Common myeloid progenitor, CD34-positive (primary cell): ENCODE measurements at regions not wholly inside any gene's neighbourhood (a gene's known extent, or its start where the extent isn't known, plus 50 kb on each side); places are given as distances from the start of the nearest gene placed in this dataset.
"Not testable (repeated sequence)": the region's sequence is repeated elsewhere in the genome, so short reads cannot be mapped to it uniquely, and the experiment has no call there.

Experiments
- CTCF ChIA-PET: fragments of 350-600 bp; sonication (Branson Sonifier 250); formaldehyde crosslinking; loops from one replicate; lab custom pipeline; 2021; ENCODE audit warnings: antibody characterized with exemption; lab: Charles Lee
- POLR2A ChIA-PET: fragments of 350-600 bp; sonication (Branson Sonifier 250); formaldehyde crosslinking; loops from one replicate; lab custom pipeline; 2021; ENCODE audit warnings: antibody characterized with exemption; lab: Charles Lee
- DNase-seq, 3 donors: peaks; one replicate each; pipeline versions ENCODE4 v3.0.0 to v3.0.0-alpha.2; 2013
- H3K27ac ChIP-seq, 2 experiments: 1 replicate in 1 of 2; 2 replicates in 1 of 2; pipeline ENCODE4 v1.7.0; 2013; ENCODE audit warnings: inconsistent platforms in 2 of 2, low read length in 2 of 2, mild to moderate bottlenecking in 2 of 2, low read depth in 1 of 2, moderate library complexity in 1 of 2; ENCODE audit not compliant: severe bottlenecking in 2 of 2, insufficient read depth in 1 of 2, poor library complexity in 1 of 2
- H3K27me3 ChIP-seq, 5 experiments: replicated peaks in 2 of 5; 1 replicate in 3 of 5; 2 replicates in 2 of 5; pipeline versions ENCODE4 v1.6.1 to v1.7.0; 2013; ENCODE audit warnings: low read length in 4 of 5, mild to moderate bottlenecking in 2 of 5, moderate library complexity in 2 of 5, inconsistent platforms in 1 of 5; ENCODE audit not compliant: insufficient read depth in 5 of 5, control insufficient read depth in 4 of 5
- H3K36me3 ChIP-seq, 4 experiments: 1 replicate in 2 of 4; 2 replicates in 2 of 4; pipeline versions ENCODE4 v1.6.1 to v1.7.0; 2013; ENCODE audit warnings: low read length in 3 of 4, control low read depth in 1 of 4, mild to moderate bottlenecking in 1 of 4; ENCODE audit not compliant: control insufficient read depth in 4 of 4, insufficient read depth in 4 of 4
- H3K4me1 ChIP-seq, 4 experiments: 1 replicate in 3 of 4; 2 replicates in 1 of 4; pipeline versions ENCODE4 v1.6.1 to v1.7.1; 2013; ENCODE audit warnings: low read length in 3 of 4, mild to moderate bottlenecking in 3 of 4, control low read depth in 1 of 4, inconsistent platforms in 1 of 4, moderate library complexity in 1 of 4; ENCODE audit not compliant: control insufficient read depth in 4 of 4, insufficient read depth in 4 of 4; ENCODE audit errors: control extremely low read depth in 1 of 4
- H3K4me3 ChIP-seq, 7 experiments: 1 replicate in 4 of 7; 2 replicates in 3 of 7; pipeline versions ENCODE4 v1.5.1 to v1.7.0; 2013; ENCODE audit warnings: mild to moderate bottlenecking in 7 of 7, low read length in 6 of 7, moderate library complexity in 6 of 7, inconsistent platforms in 2 of 7, low read depth in 2 of 7, control low read depth in 1 of 7; ENCODE audit not compliant: insufficient read depth in 4 of 7, control insufficient read depth in 1 of 7; ENCODE audit errors: extremely low read depth in 1 of 7
- H3K9me3 ChIP-seq, 5 experiments: 1 replicate in 4 of 5; 2 replicates in 1 of 5; pipeline versions ENCODE4 v1.6.1 to v1.7.1; 2013; ENCODE audit warnings: low read length in 4 of 5, mild to moderate bottlenecking in 2 of 5, inconsistent platforms in 1 of 5, low read depth in 1 of 5, moderate library complexity in 1 of 5; ENCODE audit not compliant: control insufficient read depth in 4 of 5, insufficient read depth in 2 of 5; ENCODE audit errors: control extremely low read depth in 1 of 5
- WGBS: methylation state at CpG from one replicate; pipeline ENCODE4 v1.1.5; 2013; ENCODE audit not compliant: insufficient coverage; 5-methylcytosine and 5-hydroxymethylcytosine counted together

DNA sequence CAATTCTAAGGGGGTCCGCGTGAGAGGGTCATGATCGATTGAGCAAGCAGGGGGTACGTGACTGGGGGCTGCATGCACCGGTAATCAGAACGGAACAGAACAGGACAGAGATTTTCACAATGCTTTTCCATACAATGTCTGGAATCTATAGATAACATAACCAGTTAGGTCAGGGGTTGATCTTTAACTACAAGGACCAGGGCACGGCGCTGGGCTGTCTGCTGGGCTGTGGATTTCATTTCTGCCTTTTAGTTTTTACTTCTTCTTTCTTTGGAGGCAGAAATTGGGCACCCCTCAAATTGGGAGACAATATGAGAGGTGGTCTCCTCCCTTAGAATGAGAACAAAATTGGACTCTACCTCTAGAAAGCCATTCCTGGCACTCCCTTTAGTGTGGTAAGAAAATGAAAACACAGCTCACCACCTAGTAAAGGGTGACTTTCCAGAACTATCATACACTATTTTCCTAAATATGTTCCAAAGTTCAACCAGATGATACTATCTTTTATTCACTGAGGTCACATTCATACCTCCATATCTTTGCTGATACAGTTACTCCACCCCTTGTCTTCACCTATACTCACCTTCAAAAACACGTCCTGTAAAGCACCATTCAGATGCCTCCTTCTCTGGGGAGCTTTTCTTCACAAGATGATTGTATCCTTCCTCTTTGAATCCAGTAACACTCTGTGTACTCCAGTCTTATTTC, 1058.3 kb upstream of the SLIT2 start:
- Histone ChIP-seq H3K4me1 (no peaks in the 10 kb centered on the region), H3K4me3 (no peak overlapping the region), H3K36me3 (no peaks in the 10 kb centered on the region), H3K27ac (no peak overlapping the region), H3K9me3 (no peaks in the 10 kb centered on the region), H3K27me3 (no peaks in the 10 kb centered on the region)
- DNase-seq, result no peak
- WGBS, result 83% methylated on average over 3 of the region's 9 CpGs
- POLR2A ChIA-PET, result no interaction called here
- CTCF ChIA-PET, result no interaction called here

DNA sequence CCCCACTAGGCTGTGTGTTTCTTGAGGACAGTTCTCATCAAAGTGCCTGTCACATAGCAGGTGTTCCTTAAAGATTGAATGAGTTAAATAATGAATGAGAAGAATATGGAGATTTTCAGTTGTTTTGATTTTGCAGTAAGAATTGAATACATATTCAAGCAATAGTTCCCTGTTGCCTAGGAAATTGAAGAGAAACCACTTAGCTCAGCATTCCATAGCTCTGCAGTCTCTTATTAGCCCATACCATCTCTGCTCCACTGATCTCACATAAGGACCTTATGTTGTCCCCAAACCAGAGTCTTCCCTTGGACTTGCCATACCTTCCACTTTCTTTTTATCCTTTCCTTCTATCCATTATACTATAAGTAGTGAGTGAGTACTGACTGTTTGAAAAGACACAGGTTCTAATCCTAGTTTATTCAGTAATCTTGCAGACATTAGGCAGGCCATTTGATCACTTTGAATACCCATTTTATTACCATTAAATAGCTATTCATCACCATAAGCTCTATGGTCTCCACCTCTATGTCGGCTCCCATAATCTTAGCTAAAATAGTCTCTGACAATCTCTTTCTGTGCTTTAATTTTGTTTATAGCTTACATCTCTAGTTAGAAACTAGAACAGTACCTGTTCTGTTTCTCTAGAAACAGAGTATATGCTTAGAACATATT, 1059.6 kb upstream of the SLIT2 start:
- 100% methylated on average over 1 of the region's 1 CpG for WGBS
- CTCF ChIA-PET, result no interaction called here
- Histone ChIP-seq H3K27me3 (no peaks in the 10 kb centered on the region), H3K27ac (no peak overlapping the region), H3K4me3 (no peak overlapping the region), H3K36me3 (no peaks in the 10 kb centered on the region), H3K4me1 (no peaks in the 10 kb centered on the region), H3K9me3 (no peaks in the 10 kb centered on the region)
- POLR2A ChIA-PET, result no interaction called here
- no peak for DNase-seq

DNA sequence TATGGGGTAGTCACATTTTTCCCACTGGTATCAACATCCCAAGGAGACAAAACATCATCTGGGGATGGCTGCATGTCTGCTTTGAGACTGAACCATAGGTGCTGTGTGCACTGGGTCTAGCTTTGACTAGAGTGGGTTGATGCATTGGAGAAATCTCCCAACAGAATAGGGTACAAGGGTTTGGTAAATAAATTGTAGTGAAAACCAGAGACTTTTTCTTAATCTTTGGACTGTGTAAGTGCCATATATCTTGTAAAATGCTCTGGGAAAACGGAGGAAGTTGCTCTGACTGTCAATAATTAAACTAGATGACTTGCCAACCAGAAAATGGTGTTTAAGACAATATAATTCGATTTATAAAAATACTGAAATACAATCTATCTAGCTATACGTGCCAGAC, 1064.0 kb upstream of the SLIT2 start:
- H3K4me3 ChIP-seq, result no peak overlapping the region
- H3K27me3 ChIP-seq, result no peaks in the 10 kb centered on the region
- H3K27ac ChIP-seq, result no peak overlapping the region
- no peak for DNase-seq
- no CpG with 5 or more reads among the region's 3 CpGs for WGBS
- H3K9me3 ChIP-seq, result no peaks in the 10 kb centered on the region
- ChIA-PET CTCF (no interaction called here), POLR2A (no interaction called here)
- no peaks in the 10 kb centered on the region for H3K4me1 ChIP-seq
- no peaks in the 10 kb centered on the region for H3K36me3 ChIP-seq

DNA sequence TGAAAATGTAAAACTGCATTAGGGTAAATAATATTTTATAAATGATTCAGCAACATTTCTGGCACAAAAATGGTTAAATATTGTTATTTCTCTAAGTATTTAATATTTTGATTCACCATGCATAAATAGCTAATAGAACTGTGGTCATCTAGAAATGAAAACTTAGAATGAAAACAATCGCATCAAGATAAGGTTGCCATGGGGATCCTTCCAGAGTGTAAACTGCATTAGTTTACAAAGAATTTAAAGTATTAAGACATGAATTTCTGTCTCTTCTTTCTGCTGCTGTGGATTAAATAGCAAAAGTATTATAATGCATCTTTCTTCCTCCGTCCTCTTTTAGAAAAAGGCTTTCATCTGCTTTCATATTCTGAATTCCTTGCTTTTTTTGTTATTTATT, 1064.6 kb upstream of the SLIT2 start:
- Histone ChIP-seq H3K4me1 (no peaks in the 10 kb centered on the region), H3K36me3 (no peaks in the 10 kb centered on the region), H3K27me3 (no peaks in the 10 kb centered on the region), H3K9me3 (no peaks in the 10 kb centered on the region), H3K27ac (no peak overlapping the region), H3K4me3 (no peak overlapping the region)
- DNase-seq, result no peak
- ChIA-PET CTCF (no interaction called here), POLR2A (no interaction called here)
- no CpG with 5 or more reads among the region's 2 CpGs for WGBS

DNA sequence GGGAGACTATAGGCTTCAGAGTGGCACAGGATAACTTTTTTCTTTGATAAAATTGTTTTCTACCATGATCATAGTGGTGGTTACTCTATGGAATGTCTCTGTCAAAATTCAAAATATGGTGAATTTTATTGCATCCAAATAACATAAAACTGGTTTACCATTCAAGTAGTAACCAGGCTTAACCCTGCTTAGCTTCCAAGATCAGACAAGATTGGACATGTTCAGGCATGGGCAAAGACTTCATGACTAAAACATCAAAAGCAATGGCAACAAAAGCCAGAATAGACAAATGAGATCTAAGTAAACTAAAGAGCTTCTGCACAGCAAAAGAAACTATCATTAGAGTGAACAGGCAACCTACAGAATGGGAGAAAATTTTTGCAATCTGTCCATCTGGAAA, 1070.1 kb upstream of the SLIT2 start:
- not testable (repeated sequence) for H3K4me1 ChIP-seq, DNase-seq

DNA sequence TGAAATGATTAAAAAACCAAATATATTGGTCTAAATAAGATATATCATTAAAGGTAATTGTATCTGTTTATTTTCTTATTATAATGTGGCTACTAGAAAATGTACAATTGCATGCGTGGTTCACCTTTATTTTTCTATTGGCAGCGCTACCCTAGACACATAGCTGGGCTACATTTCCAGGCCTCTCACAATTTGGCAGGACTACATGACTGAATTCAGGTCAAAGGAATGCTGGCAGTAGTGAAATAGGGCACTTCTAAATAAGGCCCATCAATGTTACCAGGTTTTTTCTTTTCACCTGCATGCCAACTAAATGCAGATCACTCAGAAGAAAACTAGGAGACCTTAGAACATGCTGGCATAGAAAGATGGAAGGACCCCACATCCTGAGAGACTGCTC, 1072.9 kb upstream of the SLIT2 start:
- ChIA-PET CTCF (no interaction called here), POLR2A (no interaction called here)
- no peak overlapping the region for H3K27ac ChIP-seq

More for the DNA sequence above, 1070.1 kb upstream of the SLIT2 start:
- H3K9me3 ChIP-seq, H3K27ac ChIP-seq, H3K36me3 ChIP-seq, CTCF ChIA-PET, H3K4me3 ChIP-seq, H3K27me3 ChIP-seq, POLR2A ChIA-PET: not testable (repeated sequence)

DNA sequence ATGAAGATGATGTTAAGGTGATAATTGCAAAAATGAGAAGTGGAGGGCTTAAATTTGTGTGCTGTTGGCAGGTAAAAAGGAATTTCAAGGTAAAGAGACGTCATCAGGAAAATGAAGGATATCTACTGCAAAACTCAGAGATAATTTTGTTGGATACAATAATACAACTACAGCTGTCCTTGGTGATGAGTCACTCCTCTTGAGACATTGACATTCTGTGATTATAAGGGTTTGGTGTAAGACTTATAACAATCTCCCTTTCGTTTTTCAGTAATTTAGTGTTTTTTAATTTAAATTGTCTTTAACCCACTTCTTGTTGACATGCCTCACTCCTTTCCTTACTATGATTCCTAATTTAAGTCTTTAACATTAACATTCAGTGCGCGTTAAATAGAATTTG, 1074.1 kb upstream of the SLIT2 start:
- WGBS, result no CpG with 5 or more reads among the region's 4 CpGs
- ChIA-PET POLR2A (no interaction called here), CTCF (no interaction called here)
- Histone ChIP-seq H3K36me3 (no peaks in the 10 kb centered on the region), H3K9me3 (no peaks in the 10 kb centered on the region), H3K4me3 (no peak overlapping the region), H3K4me1 (no peaks in the 10 kb centered on the region), H3K27me3 (no peaks in the 10 kb centered on the region), H3K27ac (no peak overlapping the region)
- DNase-seq, result no peak

More for the DNA sequence above, 1072.9 kb upstream of the SLIT2 start:
- H3K36me3 ChIP-seq, result no peaks in the 10 kb centered on the region
- no peak for DNase-seq
- H3K4me3 ChIP-seq, result no peak overlapping the region
- H3K27me3 ChIP-seq, result no peaks in the 10 kb centered on the region
- H3K4me1 ChIP-seq, result no peaks in the 10 kb centered on the region
- 100% methylated on average over 1 of the region's 2 CpGs for WGBS
- no peaks in the 10 kb centered on the region for H3K9me3 ChIP-seq
